Skeletal muscle tissue (tissue), 3 donors: ENCODE measurements at regions not wholly inside any gene's neighbourhood (a gene's known extent, or its start where the extent isn't known, plus 50 kb on each side); places are given as distances from the start of the nearest gene placed in this dataset.

Experiments used
- H3K27ac ChIP-seq: one replicate; pipeline ENCODE4 v1.7.0; 2013; ENCODE audit warnings: mild to moderate bottlenecking, low read depth, low read length, inconsistent platforms
- H3K27me3 ChIP-seq, 3 donors: one replicate each; pipeline ENCODE4 v1.7.0; 2013; ENCODE audit warnings: low read length in 3 of 3; ENCODE audit not compliant: control insufficient read depth in 3 of 3, insufficient read depth in 3 of 3
- H3K36me3 ChIP-seq, 3 donors: one replicate each; pipeline ENCODE4 v1.7.0; 2013; ENCODE audit warnings: low read length in 3 of 3; ENCODE audit not compliant: control insufficient read depth in 3 of 3, insufficient read depth in 3 of 3
- H3K4me1 ChIP-seq, 3 donors: one replicate each; pipeline ENCODE4 v1.7.0; 2013; ENCODE audit warnings: low read length in 3 of 3, mild to moderate bottlenecking in 3 of 3; ENCODE audit not compliant: control insufficient read depth in 3 of 3, insufficient read depth in 3 of 3
- H3K4me3 ChIP-seq, 3 donors: one replicate each; pipeline ENCODE4 v1.7.0; 2013; ENCODE audit warnings: low read length in 3 of 3
- H3K9ac ChIP-seq, 3 donors: one replicate each; pipeline ENCODE4 v1.7.0; 2013; ENCODE audit warnings: low read length in 3 of 3, mild to moderate bottlenecking in 3 of 3, moderate library complexity in 2 of 3, low read depth in 1 of 3
- H3K9me3 ChIP-seq, 3 donors: one replicate each; pipeline ENCODE4 v1.7.0; 2013; ENCODE audit warnings: low read length in 3 of 3; ENCODE audit not compliant: control insufficient read depth in 3 of 3
- donor health status: Osteomylitis.

- Histone ChIP-seq H3K27me3 (no peaks in the 10 kb centered on the region), H3K4me3 (no peak overlapping the region), H3K9ac (no peak overlapping the region), H3K36me3 (no peaks in the 10 kb centered on the region), H3K4me1 (peaks cover 0 to 4% (median 0%) of the 10 kb centered on the region in 3 donors), H3K27ac (no peak overlapping the region), H3K9me3 (no peaks in the 10 kb centered on the region)
Measured at GRCh38 chr12:69106482-69107118, 132.8 kb upstream of the CPSF6 start.

- peaks cover 0 to 4% (median 0%) of the 10 kb centered on the region in 3 donors for H3K4me1 ChIP-seq
Measured at GRCh38 chr12:69107541-69107940, 131.8 kb upstream of the CPSF6 start.

GRCh38 chr12:69108037-69108436, 131.3 kb upstream of the CPSF6 start:
- Histone ChIP-seq H3K9me3 (no peaks in the 10 kb centered on the region), H3K27me3 (no peaks in the 10 kb centered on the region), H3K27ac (no peak overlapping the region), H3K4me3 (no peak overlapping the region), H3K4me1 (peaks cover 0 to 4% (median 0%) of the 10 kb centered on the region in 3 donors), H3K36me3 (no peaks in the 10 kb centered on the region), H3K9ac (no peak overlapping the region)

More at GRCh38 chr12:69107541-69107940, 131.8 kb upstream of the CPSF6 start:
- no peaks in the 10 kb centered on the region for H3K36me3 ChIP-seq
- no peaks in the 10 kb centered on the region for H3K9me3 ChIP-seq
- H3K9ac ChIP-seq: no peak overlapping the region
- no peak overlapping the region for H3K4me3 ChIP-seq
- H3K27me3 ChIP-seq: no peaks in the 10 kb centered on the region
- no peak overlapping the region for H3K27ac ChIP-seq

DNA sequence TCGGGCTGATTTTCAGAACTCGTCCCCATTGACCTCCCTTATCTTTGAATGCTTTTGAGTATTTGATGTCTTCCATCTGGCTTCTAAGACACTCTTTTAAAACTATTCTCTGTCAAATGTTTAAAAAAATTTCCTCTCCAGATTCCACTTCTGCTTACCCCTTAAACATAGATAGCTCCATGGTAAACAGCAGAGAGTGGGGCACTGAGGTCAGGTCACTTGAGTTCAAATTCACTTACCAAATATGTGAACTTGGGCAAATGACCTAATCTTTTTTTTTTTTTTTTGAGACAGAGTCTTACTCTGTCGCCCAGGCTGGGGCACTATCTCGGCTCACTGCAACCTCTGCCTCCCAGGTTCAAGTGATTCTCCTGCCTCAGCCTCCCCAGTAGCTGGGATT, 126.8 kb upstream of the CPSF6 start:
- Histone ChIP-seq H3K27me3 (no peaks in the 10 kb centered on the region), H3K36me3 (no peaks in the 10 kb centered on the region), H3K9me3 (no peaks in the 10 kb centered on the region), H3K4me3 (no peak overlapping the region), H3K4me1 (peaks cover 0 to 4% (median 0%) of the 10 kb centered on the region in 3 donors), H3K27ac (peak overlapping the region; percentile 55), H3K9ac (no peak overlapping the region)

GRCh38 chr12:69115099-69115498, 124.3 kb upstream of the CPSF6 start:
- H3K9ac ChIP-seq: no peak overlapping the region
- no peaks in the 10 kb centered on the region for H3K9me3 ChIP-seq
- H3K4me1 ChIP-seq: no peaks in the 10 kb centered on the region
- no peaks in the 10 kb centered on the region for H3K36me3 ChIP-seq
- H3K4me3 ChIP-seq: no peak overlapping the region
- no peaks in the 10 kb centered on the region for H3K27me3 ChIP-seq
- H3K27ac ChIP-seq: no peak overlapping the region

DNA sequence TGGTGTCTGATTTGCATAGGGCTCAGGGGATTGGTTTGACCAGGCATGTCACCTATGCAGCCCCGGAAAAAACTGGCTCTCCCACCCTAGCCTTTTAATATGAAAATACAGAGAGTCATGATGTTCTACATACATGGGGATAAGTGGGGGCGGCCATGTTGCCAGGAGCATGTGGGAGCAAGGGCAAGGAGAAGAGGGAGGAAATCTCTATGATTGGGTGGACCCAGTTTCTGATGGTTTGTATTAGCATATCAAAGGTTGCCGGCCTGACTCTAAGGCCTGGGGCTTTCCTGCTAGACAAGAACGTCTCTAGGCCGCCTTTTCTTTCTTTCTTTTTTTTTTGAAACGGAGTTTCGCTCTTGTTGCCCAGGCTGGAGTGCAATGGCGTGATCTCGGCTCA, 123.4 kb upstream of the CPSF6 start:
- H3K27me3 ChIP-seq: no peaks in the 10 kb centered on the region
- no peak overlapping the region for H3K4me3 ChIP-seq
- H3K9ac ChIP-seq: no peak overlapping the region
- no peak overlapping the region for H3K27ac ChIP-seq
- no peaks in the 10 kb centered on the region for H3K9me3 ChIP-seq
- no peaks in the 10 kb centered on the region for H3K4me1 ChIP-seq
- no peaks in the 10 kb centered on the region for H3K36me3 ChIP-seq

GRCh38 chr12:69117566-69118266, 121.7 kb upstream of the CPSF6 start:
- H3K36me3 ChIP-seq: no peaks in the 10 kb centered on the region
- no peaks in the 10 kb centered on the region for H3K4me1 ChIP-seq
- H3K4me3 ChIP-seq: no peak overlapping the region
- H3K9me3 ChIP-seq: no peaks in the 10 kb centered on the region
- H3K27me3 ChIP-seq: no peaks in the 10 kb centered on the region
- no peak overlapping the region for H3K27ac ChIP-seq
- no peak overlapping the region for H3K9ac ChIP-seq

- no peak overlapping the region for H3K9ac ChIP-seq
- H3K27ac ChIP-seq: no peak overlapping the region
- no peaks in the 10 kb centered on the region for H3K4me1 ChIP-seq
- no peaks in the 10 kb centered on the region for H3K36me3 ChIP-seq
- no peaks in the 10 kb centered on the region for H3K27me3 ChIP-seq
- H3K4me3 ChIP-seq: no peak overlapping the region
- H3K9me3 ChIP-seq: no peaks in the 10 kb centered on the region
Measured at GRCh38 chr12:69118516-69118915, 120.9 kb upstream of the CPSF6 start.

- no peaks in the 10 kb centered on the region for H3K36me3 ChIP-seq
- no peak overlapping the region for H3K4me3 ChIP-seq
- no peaks in the 10 kb centered on the region for H3K9me3 ChIP-seq
- H3K27me3 ChIP-seq: no peaks in the 10 kb centered on the region
- H3K4me1 ChIP-seq: no peaks in the 10 kb centered on the region
- peak overlapping the region; percentile 0 for H3K27ac ChIP-seq
- H3K9ac ChIP-seq: no peak overlapping the region
Measured at GRCh38 chr12:69119770-69120169, 119.6 kb upstream of the CPSF6 start.

DNA sequence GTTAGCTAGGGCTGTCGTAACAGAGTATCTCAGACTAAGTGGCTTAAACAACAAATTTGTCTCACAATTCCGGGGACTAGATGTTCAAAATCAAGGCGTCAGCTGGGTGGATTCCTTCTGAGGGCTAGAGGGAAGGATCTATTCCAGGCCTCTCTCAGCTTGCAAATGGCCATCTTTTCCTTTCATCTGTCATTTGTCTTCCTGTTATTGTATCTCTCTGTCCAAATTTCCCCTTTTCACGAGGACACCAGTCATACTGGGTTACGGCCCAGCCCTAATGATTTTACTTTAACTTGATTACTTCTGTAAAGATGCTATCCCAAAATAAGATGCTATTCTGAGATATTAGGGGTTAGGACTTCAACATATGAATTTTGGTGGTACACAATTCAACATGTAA, 119.0 kb upstream of the CPSF6 start:
- Histone ChIP-seq H3K4me3 (no peak overlapping the region), H3K9ac (no peak overlapping the region), H3K9me3 (no peaks in the 10 kb centered on the region), H3K36me3 (no peaks in the 10 kb centered on the region), H3K4me1 (no peaks in the 10 kb centered on the region), H3K27me3 (no peaks in the 10 kb centered on the region), H3K27ac (peak overlapping the region; percentile 0)
